HG02588 (cell line): ENCODE measurements at regions not wholly inside any gene's neighbourhood (a gene's known extent, or its start where the extent isn't known, plus 50 kb on each side); places are given as distances from the start of the nearest gene placed in this dataset.

ENCODE experiments used
- ATAC-seq: cut with Tn5 transposase; IDR thresholded peaks from one replicate; pipeline ENCODE4 v1.9.1; 2021; ENCODE audit warnings: mild to moderate bottlenecking, moderate library complexity; ENCODE audit not compliant: unreplicated experiment

- ATAC-seq = no peak
These were observed 238.4 kb upstream of the OPRM1 start for GRCh38 chr6:153800580-153801188.

- ATAC-seq = no peak
These were observed 248.1 kb upstream of the OPRM1 start for GRCh38 chr6:153790876-153791473.

DNA sequence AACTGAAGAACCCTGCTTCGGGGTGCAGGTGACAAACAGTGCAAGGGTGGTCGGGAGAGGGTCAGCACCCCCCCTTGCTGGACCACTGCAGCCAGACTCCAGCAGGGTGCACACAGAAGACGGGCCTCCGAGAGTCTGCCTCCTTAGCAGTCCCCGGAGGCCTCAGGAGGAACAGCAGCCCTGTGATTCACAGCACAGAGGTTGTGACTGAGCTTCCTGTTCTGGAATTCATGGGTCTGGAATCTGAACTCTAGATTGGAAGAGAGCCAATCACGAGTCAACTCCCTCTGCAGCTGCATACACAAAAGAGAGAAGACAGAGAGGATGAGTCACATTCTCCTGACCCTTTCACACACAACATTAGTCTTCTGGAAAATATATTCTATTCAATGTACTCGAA lies 249.0 kb upstream of the OPRM1 start:
- no peak for ATAC-seq

DNA sequence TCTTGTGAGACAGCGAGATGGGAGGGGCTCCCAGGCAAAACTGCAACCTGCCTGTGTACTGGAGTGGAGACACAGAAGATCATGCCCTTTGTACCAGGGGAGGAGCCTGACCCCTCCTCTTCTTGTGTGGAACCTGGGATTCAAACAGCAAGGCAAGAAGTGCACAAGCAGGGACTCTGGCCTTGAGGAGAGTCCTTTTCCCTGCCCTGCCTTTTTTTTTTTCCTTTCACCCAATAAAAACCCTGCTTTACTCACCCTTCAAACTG lies 251.8 kb upstream of the OPRM1 start:
- ATAC-seq = no peak

GRCh38 chr6:153781306-153781705 lies 257.7 kb upstream of the OPRM1 start:
- no peak for ATAC-seq

DNA sequence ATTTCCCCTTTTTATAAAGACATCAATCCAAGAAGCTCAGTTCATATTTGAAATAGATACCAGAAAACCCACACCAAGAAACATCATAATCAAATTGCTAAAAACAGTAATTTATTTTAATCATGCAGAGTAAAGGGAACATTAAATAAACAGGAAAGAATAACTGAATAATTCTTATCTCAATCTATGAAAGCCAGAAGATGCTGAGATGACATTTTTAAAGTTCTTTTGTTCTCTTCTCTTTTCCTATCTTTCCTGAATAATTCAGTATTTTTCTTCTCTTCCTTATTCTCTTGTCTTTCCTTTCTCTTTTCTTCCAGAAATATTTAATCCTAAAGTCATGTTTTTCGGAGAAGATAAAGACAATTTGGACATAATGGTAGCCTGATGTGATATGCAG lies 259.0 kb upstream of the OPRM1 start:
- ATAC-seq = no peak

DNA sequence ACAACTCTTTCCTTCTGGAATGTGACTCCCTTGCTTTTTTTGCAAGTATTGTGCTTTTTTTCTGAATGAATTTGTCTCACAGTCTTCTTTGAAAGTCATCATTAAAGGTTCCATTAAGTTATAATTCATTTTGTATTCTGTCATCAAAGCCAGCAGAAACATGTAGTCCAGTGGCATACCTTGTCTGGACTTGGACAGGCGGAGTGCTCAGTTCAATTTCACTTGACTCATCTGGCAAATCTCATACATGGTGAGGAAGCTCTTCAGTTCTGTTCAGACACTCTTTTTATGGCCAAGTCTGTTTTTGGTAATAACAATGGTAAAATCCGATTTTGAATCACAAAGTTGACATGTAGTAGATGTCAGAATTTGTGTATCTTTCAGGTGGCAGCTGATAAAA lies 260.8 kb upstream of the OPRM1 start:
- ATAC-seq = no peak

DNA sequence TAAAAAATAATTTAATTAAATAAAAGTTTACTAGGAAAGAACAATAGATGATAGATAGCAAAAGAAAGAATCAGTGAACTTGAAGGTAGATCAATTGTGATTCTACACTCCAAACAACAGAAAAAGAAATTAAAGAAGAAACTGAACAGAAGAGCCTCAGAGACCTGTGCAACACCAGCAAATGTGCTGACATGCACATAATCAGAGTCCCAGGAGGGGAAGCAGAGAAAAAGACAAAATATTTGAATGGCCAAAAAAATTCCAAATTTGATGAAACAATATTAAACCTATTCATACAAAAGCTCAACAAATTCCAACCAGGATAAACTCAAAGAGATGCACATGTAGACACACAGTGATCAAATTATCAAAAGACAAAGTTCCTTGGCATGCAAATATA lies 267.5 kb upstream of the OPRM1 start:
- no peak for ATAC-seq

- no peak for ATAC-seq
These were observed 271.9 kb upstream of the OPRM1 start for GRCh38 chr6:153767127-153767526.

- no peak for ATAC-seq
These were observed 280.5 kb upstream of the OPRM1 start for GRCh38 chr6:153758516-153758915.

GRCh38 chr6:153735761-153736160 lies 303.3 kb upstream of the OPRM1 start:
- no peak for ATAC-seq

DNA sequence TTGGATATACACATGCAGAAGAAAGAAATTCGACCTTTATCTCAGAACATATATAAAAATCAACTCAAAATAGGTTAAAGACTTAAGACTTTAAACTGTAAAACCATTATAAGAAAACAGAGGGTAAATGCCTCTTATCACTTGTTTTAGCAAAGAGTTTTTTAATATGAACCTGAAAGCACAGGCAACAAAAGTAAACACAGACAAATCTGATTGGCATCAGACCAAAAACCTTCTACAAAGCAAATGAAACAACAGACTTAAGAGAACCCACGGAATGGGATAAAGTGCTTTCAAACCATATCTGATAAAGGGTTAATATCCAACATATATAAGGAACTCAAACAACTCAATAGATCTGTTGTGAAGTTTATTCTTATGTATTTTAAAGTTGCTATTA lies 309.9 kb upstream of the OPRM1 start:
- no peak for ATAC-seq

DNA sequence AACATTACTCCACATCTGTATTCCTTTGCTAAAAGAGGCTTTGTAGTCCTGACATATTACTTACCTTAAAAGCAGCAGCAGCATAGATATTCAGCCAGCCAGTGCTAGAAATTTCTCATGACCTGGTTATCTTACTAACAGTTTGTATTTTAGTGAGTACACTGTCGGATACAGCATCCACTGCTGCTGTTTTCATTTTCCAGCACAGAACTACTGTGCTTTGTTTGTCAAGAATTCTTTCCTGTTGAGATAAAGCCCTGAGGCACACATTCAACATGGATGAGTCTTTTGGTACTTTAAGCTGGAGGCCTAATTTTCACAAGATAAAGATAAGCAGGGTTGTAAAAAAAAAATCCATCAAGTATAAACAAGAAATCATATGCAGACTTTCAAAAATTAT lies 311.2 kb upstream of the OPRM1 start:
- no peak for ATAC-seq

DNA sequence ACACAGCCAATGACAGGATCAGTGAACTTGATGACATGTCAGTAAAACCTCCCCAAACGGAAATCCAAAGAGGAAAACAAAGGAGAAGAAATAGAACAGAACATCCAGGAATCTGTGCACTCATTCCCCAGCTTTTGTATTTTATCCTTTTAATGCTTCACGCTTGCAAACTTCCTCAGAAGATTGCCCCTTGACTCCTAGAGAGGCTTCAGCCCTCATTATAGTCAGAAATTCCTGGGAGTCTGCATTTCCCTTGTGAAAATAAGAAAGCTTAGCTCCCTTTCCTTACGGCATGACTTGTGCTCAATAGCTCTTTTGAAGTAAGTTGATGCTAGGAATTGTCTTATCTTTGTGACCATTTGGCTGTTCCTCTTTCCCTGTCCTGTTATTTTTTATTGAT lies 313.6 kb upstream of the OPRM1 start:
- no peak for ATAC-seq

DNA sequence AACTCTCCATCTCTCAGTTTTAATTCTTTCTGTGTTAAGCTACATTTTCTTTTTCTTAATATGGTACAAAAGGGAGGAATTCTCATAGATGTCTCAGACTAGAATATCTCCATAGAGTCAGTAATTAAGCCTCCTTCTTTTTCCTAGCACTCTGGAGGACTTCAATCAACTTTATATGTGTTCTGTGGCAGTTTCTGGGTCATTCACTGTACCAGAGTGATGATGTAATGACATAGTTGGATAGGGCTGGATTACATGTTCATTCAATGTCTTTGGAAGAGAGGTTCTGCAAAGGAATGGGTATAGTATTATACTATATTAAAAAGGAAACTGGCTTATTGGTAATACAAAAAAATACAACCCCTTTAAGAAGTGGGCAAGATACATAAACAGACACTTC lies 318.3 kb upstream of the OPRM1 start:
- no peak for ATAC-seq

DNA sequence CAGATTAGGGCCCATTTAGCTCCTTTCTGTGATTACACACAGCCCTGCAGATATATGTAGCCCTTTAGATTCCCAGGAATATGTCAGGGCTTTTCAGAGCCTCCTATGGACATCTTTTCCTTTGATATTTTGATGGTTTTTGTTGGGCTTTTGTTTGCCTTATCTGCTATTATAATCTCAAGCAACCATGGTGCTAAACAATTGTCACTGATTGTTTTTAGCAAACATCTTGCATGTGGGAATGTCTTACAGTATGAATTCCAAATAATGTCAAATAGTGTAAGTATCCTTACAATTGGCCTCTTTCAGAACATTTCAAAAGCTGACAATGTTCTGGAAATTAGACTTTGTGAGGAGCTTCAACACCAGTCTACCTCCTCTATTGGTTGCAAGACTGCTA lies 333.6 kb upstream of the OPRM1 start:
- ATAC-seq = no peak

GRCh38 chr6:153702671-153703070 lies 336.4 kb upstream of the OPRM1 start:
- no peak for ATAC-seq

GRCh38 chr6:153698637-153699036 lies 340.4 kb upstream of the OPRM1 start:
- ATAC-seq = no peak

- ATAC-seq = no peak
These were observed 341.0 kb upstream of the OPRM1 start for GRCh38 chr6:153698001-153698400.

- ATAC-seq = no peak
These were observed 361.5 kb upstream of the OPRM1 start for GRCh38 chr6:153677522-153677921.

DNA sequence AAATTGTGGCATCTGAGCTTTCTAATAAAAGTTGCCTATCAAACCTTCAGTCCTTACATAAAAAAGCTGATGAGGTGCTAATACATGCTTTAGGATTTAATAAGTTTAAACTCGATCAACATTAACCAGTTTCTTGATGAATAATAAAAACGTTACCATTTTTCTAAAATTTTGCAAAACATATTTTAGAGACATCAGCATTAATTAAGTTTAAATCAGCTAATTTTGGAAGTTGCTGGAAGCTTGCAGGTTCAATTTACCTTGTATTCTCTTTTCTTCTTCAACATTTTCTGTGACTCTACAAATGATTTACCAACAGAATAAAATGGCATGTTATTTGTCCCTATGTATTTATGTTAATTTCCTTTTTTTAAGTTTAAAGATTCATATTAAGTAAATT lies 365.3 kb upstream of the OPRM1 start:
- ATAC-seq = no peak

- no peak for ATAC-seq
These were observed 365.8 kb upstream of the OPRM1 start for GRCh38 chr6:153673225-153673624.

DNA sequence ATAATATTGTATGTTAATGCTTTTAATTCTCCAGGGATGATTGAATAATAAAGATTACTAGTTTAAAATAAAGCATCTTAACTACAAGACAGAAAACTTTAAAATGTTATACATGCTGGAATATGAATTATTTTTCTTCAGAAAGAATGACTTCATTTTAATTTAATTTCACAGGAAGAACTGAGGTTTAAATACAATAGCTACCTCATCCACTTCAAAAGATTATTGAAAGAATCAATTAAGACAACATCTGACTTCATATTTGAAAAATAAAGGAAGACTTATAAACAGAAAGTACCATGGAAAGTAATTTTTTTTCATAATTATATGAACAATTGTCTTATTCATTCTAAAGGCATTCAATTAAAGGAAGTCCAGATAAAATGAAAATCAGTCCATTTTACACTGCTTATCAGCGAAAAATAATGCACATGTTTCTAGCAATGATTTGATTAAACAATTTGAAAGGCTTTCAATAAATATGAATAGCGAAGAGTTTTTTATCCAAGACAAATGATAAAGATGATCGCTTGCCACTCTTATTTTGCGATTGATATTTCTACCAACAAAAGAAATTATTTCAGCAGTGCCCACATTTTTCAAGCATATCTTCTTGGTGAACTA lies 368.5 kb upstream of the OPRM1 start:
- no peak for ATAC-seq
